HepG2 (cell line): ENCODE measurements at regions not wholly inside any gene's neighbourhood (a gene's known extent, or its start where the extent isn't known, plus 50 kb on each side); places are given as distances from the start of the nearest gene placed in this dataset.

Source experiments
- ATAC-seq: fragments of 200-7000 bp; cut with Tn5 transposase; 3 replicates; pipeline ENCODE4 v1.9.1; 2020; ENCODE audit warnings: mild to moderate bottlenecking, moderate library complexity
- BruUV-seq: library from RNA; stranded (reverse); fragments of 400-500 nt; replicated peaks from 2 replicates; lab custom pipeline; 2021; lab: Mats Ljungman, UMichigan
- CTCF ChIA-PET: fragments of 300-600 bp; formaldehyde crosslinking; extraction: SDS; loops from one replicate; lab custom pipeline; 2021; ENCODE audit warnings: low total read pairs, inconsistent platforms, low intra/inter-chr PET ratio; lab: Yijun Ruan, JAX
- POLR2A ChIA-PET: fragments of 350-600 bp; sonication (Branson Sonifier 250); formaldehyde crosslinking; loops from one replicate; lab custom pipeline; 2020; ENCODE audit warnings: antibody characterized with exemption, inconsistent platforms; lab: Yijun Ruan, JAX
- DNase-seq: peaks from one replicate; pipeline ENCODE4 v3.0.0-alpha.2; 2015; ENCODE audit warnings: low spot score
- FAIRE-seq: peaks from 3 replicates; lab custom pipeline; 2011; peaks lifted over from hg19 to GRCh38; lab: Jason Lieb, UNC
- H2AFZ ChIP-seq: one replicate; pipeline ENCODE4 v1.6.1; 2011; ENCODE audit warnings: low read length, inconsistent platforms
- H3K27ac ChIP-seq: fragments of 300-600 bp; 3 replicates; pipeline ENCODE4 v1.8.0; 2011; ENCODE audit warnings: mixed run types, mild to moderate bottlenecking, mixed read lengths, low read length, inconsistent platforms; ENCODE audit not compliant: insufficient read depth; ENCODE audit errors: extremely low read length
- H3K27me3 ChIP-seq, 2 experiments: fragments of 200-600 bp in 1 of 2; 2 replicates in 1 of 2; 3 replicates in 1 of 2; pipeline versions ENCODE4 v1.6.0 to v1.8.0; 2011; ENCODE audit warnings: low read length in 2 of 2, mild to moderate bottlenecking in 2 of 2, moderate library complexity in 2 of 2, inconsistent platforms in 1 of 2; ENCODE audit not compliant: insufficient read depth in 2 of 2, control insufficient read depth in 1 of 2
- H3K36me3 ChIP-seq, 2 experiments: fragments of 200-600 bp in 1 of 2; replicated peaks in 1 of 2; 2 replicates in 1 of 2; 3 replicates in 1 of 2; pipeline versions ENCODE4 v1.5.1 to v1.8.0; 2011; ENCODE audit warnings: low read length in 2 of 2, inconsistent platforms in 1 of 2; ENCODE audit not compliant: insufficient read depth in 2 of 2, control insufficient read depth in 1 of 2
- H3K4me1 ChIP-seq: 2 replicates; pipeline ENCODE4 v1.5.1; 2012; ENCODE audit warnings: low read length, inconsistent platforms; ENCODE audit not compliant: insufficient read depth
- H3K4me2 ChIP-seq: 2 replicates; pipeline ENCODE4 v1.6.0; 2011; ENCODE audit warnings: low read depth, low read length, inconsistent platforms
- H3K4me3 ChIP-seq, 3 experiments: fragments of 200-600 bp in 1 of 3; sonication (generic), shearing (Covaris generic) in 1 of 3; replicated peaks in 1 of 3; 2 replicates each; pipeline ENCODE4 v1.5.1; 2011 to 2016; ENCODE audit warnings: low read length in 3 of 3, inconsistent platforms in 2 of 3, low read depth in 2 of 3, mild to moderate bottlenecking in 2 of 3, control low read depth in 1 of 3, mixed read lengths in 1 of 3; ENCODE audit not compliant: insufficient read depth in 1 of 3
- H3K79me2 ChIP-seq: one replicate; pipeline ENCODE4 v1.6.1; 2011; ENCODE audit warnings: low read length, inconsistent platforms; ENCODE audit not compliant: insufficient read depth
- H3K9ac ChIP-seq: 2 replicates; pipeline ENCODE4 v1.6.0; 2011; ENCODE audit warnings: mild to moderate bottlenecking, low read depth, low read length, inconsistent platforms; ENCODE audit not compliant: insufficient read depth
- H3K9me3 ChIP-seq: 2 replicates; pipeline ENCODE4 v1.5.1; 2012; ENCODE audit warnings: mild to moderate bottlenecking, low read length
- H4K20me1 ChIP-seq: 2 replicates; pipeline ENCODE4 v1.6.0; 2011; ENCODE audit warnings: inconsistent platforms, mild to moderate bottlenecking, low read length, moderate library complexity; ENCODE audit not compliant: insufficient read depth
- ATF7-NPFF ChIP-seq: sonication (generic); formaldehyde crosslinking; IDR thresholded peaks from 2 replicates; pipeline ENCODE4 v1.8.1; 2023; ENCODE audit warnings: mild to moderate bottlenecking, low read depth, missing genetic modification reagents, moderate library complexity
- IKZF1 ChIP-seq: fragments of 450-650 bp; IDR thresholded peaks from 2 replicates; pipeline ENCODE4 v1.7.1; 2016
- ISL2 ChIP-seq: sonication (generic); formaldehyde crosslinking; IDR thresholded peaks from 2 replicates; pipeline ENCODE4 v1.5.0; 2020; ENCODE audit warnings: missing genetic modification reagents
- MAFF ChIP-seq: IDR thresholded peaks from 2 replicates; pipeline ENCODE4 v1.6.1; 2011; ENCODE audit warnings: low read depth, low read length, improper control_type of control experiment
- MAFK ChIP-seq, 2 experiments: IDR thresholded peaks in 1 of 2; conservative IDR thresholded peaks in 1 of 2; 2 replicates each; pipeline ENCODE4 v1.6.1; 2011; ENCODE audit warnings: improper control_type of control experiment in 2 of 2, low read length in 2 of 2
- RFX1 ChIP-seq: fragments of 450-650 bp; IDR thresholded peaks from 2 replicates; pipeline ENCODE4 v1.6.1; 2017
- WGBS: methylation state at CpG from one replicate; pipeline ENCODE4 v1.1.6; 2017; ENCODE audit warnings: low lambda C conversion rate; 5-methylcytosine and 5-hydroxymethylcytosine counted together
- in situ Hi-C: cut with HindIII; loops from 2 replicates; pipeline ENCODE4 v1.10.0; 2017; ENCODE audit warnings: low pct_unique_long_range_greater_than_20kb; ENCODE audit not compliant: extremely low pct_ligation_motif_present
- intact Hi-C: fragments of 100-400 bp; cut with micrococcal nuclease; formaldehyde crosslinking; loops from one replicate; pipeline ENCODE4 v1.10.0; 2022; ENCODE audit not compliant: unreplicated experiment
- TF ChIP-seq, protein P1 (sequence below): sonication (generic); formaldehyde crosslinking; IDR thresholded peaks from 2 replicates; pipeline ENCODE4 v1.4.0; 2020; ENCODE audit warnings: missing genetic modification reagents, borderline replicate concordance

DNA sequence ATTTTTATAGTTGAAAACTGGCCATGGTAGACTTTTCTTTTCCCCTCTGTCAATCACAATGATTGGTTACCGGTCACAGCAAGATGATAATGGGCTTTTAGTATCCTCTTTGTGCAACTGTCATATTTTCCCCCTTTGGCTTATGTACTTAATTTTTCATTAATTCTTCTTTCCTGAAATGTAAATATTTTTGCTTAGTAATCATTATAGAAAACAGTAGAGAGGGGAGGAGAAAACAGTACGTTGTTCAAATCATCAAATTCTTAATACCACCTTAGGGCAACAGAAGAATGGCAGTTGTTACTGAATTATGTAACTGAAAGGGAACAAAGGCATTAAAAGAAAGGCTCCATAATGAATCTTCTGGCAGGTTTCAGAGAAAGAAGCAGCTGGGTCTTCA, 699.0 kb downstream of the METTL4 start:
- DNase-seq (no peak), FAIRE-seq (no peak), ATAC-seq (no peak)
- TF ChIP-seq, protein P1, sequence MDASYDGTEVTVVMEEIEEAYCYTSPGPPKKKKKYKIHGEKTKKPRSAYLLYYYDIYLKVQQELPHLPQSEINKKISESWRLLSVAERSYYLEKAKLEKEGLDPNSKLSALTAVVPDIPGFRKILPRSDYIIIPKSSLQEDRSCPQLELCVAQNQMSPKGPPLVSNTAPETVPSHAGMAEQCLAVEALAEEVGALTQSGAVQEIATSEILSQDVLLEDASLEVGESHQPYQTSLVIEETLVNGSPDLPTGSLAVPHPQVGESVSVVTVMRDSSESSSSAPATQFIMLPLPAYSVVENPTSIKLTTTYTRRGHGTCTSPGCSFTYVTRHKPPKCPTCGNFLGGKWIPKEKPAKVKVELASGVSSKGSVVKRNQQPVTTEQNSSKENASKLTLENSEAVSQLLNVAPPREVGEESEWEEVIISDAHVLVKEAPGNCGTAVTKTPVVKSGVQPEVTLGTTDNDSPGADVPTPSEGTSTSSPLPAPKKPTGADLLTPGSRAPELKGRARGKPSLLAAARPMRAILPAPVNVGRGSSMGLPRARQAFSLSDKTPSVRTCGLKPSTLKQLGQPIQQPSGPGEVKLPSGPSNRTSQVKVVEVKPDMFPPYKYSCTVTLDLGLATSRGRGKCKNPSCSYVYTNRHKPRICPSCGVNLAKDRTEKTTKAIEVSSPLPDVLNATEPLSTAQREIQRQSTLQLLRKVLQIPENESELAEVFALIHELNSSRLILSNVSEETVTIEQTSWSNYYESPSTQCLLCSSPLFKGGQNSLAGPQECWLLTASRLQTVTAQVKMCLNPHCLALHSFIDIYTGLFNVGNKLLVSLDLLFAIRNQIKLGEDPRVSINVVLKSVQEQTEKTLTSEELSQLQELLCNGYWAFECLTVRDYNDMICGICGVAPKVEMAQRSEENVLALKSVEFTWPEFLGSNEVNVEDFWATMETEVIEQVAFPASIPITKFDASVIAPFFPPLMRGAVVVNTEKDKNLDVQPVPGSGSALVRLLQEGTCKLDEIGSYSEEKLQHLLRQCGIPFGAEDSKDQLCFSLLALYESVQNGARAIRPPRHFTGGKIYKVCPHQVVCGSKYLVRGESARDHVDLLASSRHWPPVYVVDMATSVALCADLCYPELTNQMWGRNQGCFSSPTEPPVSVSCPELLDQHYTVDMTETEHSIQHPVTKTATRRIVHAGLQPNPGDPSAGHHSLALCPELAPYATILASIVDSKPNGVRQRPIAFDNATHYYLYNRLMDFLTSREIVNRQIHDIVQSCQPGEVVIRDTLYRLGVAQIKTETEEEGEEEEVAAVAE: no peak
- TF ChIP-seq MAFK (conservative IDR thresholded peaks at IDR 0.05 in 1 of 2, IDR thresholded peaks at IDR 0.05 in 1 of 2; ENCODE audit: low read length in 2 of 2) (peak; percentile 38 to 76; a peak in 3 of 4 replicates), MAFF (peak; percentile 58; the same call in 1 of the 2 replicates)
- H3K9me3 ChIP-seq: no peaks in the 10 kb centered on the region
- 3% methylated on average over 2 of the region's 2 CpGs for WGBS
- no peaks in the 10 kb centered on the region for H3K79me2 ChIP-seq
- in situ Hi-C loops (no loop called here), intact Hi-C loops (no loop called here)
- H3K4me3 ChIP-seq: no peak overlapping the region
- H3K9ac ChIP-seq: no peak overlapping the region
- BruUV-seq: no TSS peak
- no peaks in the 10 kb centered on the region for H4K20me1 ChIP-seq
- no peak overlapping the region for H3K4me2 ChIP-seq
- H2AFZ ChIP-seq: no peak overlapping the region
- no peaks in the 10 kb centered on the region for H3K27me3 ChIP-seq
- no peaks in the 10 kb centered on the region for H3K4me1 ChIP-seq
- no peak overlapping the region for H3K27ac ChIP-seq
- no peaks in the 10 kb centered on the region for H3K36me3 ChIP-seq
- POLR2A ChIA-PET: no interaction called here
- CTCF ChIA-PET: no interaction called here

DNA sequence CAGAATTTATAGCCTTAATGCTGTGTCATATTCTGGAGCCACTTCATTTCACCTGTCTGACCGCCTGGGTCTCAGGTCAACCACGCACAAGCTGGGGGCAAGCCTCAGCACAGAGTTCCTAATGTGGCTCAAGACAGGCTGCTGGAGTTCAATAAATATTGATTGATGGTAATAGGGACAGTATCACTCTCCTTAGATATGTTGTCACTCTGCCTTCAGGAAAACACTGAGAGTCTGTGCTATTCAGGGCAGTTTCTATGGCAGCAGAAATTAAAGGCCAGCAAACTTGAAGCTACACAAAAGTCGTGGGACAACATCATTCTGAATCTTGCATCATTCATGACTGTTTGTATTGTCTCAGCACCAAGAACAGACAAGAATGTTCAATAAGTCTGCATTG, 696.1 kb downstream of the METTL4 start:
- Histone ChIP-seq H3K79me2 (no peaks in the 10 kb centered on the region), H3K4me2 (no peak overlapping the region), H3K4me1 (no peaks in the 10 kb centered on the region), H3K9ac (no peak overlapping the region), H3K36me3 (no peaks in the 10 kb centered on the region), H3K9me3 (no peaks in the 10 kb centered on the region), H3K4me3 (no peak overlapping the region), H3K27ac (no peak overlapping the region), H2AFZ (no peak overlapping the region), H3K27me3 (no peaks in the 10 kb centered on the region), H4K20me1 (no peaks in the 10 kb centered on the region)
- no peak for TF ChIP-seq ISL2
- no peak for TF ChIP-seq RFX1
- no peak for TF ChIP-seq ATF7-NPFF (CRISPR knock-in tag)
- TF ChIP-seq IKZF1: no peak
- ATAC-seq (no peak), FAIRE-seq (no peak), DNase-seq (no peak)
- in situ Hi-C loops: no loop called here
- intact Hi-C loops: no loop called here
- no TSS peak for BruUV-seq
- ChIA-PET CTCF (no interaction called here), POLR2A (no interaction called here)
- 6% methylated on average over 3 of the region's 3 CpGs for whole genome bisulfite sequencing
